GM19467 (cell line): ENCODE measurements at regions not wholly inside any gene's neighbourhood (a gene's known extent, or its start where the extent isn't known, plus 50 kb on each side); places are given as distances from the start of the nearest gene placed in this dataset.

ENCODE experiments used
- ATAC-seq: cut with Tn5 transposase; IDR thresholded peaks from one replicate; pipeline ENCODE4 v1.9.1; 2021; ENCODE audit warnings: mild to moderate bottlenecking, moderate library complexity; ENCODE audit not compliant: unreplicated experiment

- no peak for ATAC-seq
Measured at GRCh38 chr5:158485047-158485446, 614.7 kb downstream of the EBF1 start.

- no peak for ATAC-seq
Measured at GRCh38 chr5:158484150-158484549, 615.6 kb downstream of the EBF1 start.

- ATAC-seq, result no peak
Measured at GRCh38 chr5:158483281-158483860, 616.3 kb downstream of the EBF1 start.

GRCh38 chr5:158482125-158482524 is 617.6 kb downstream of the EBF1 start:
- no peak for ATAC-seq

GRCh38 chr5:158478139-158478538 is 619.2 kb upstream of the CLINT1 start:
- ATAC-seq, result no peak

- no peak for ATAC-seq
Measured at GRCh38 chr5:158477214-158477613, 618.3 kb upstream of the CLINT1 start.

- no peak for ATAC-seq
Measured at GRCh38 chr5:158473016-158473635, 614.2 kb upstream of the CLINT1 start.

GRCh38 chr5:158471535-158471924 is 612.6 kb upstream of the CLINT1 start:
- no peak for ATAC-seq

GRCh38 chr5:158470764-158471534 is 612.0 kb upstream of the CLINT1 start:
- no peak for ATAC-seq

- ATAC-seq, result no peak
Measured at GRCh38 chr5:158468444-158468843, 609.5 kb upstream of the CLINT1 start.

- no peak for ATAC-seq
Measured at GRCh38 chr5:158466191-158466590, 607.2 kb upstream of the CLINT1 start.

GRCh38 chr5:158465086-158465972 is 606.4 kb upstream of the CLINT1 start:
- ATAC-seq, result no peak

- no peak for ATAC-seq
Measured at GRCh38 chr5:158464383-158464782, 605.4 kb upstream of the CLINT1 start.

- no peak for ATAC-seq
Measured at GRCh38 chr5:158463938-158464337, 605.0 kb upstream of the CLINT1 start.

- no peak for ATAC-seq
Measured at GRCh38 chr5:158463188-158463587, 604.2 kb upstream of the CLINT1 start.

GRCh38 chr5:158462349-158463114 is 603.6 kb upstream of the CLINT1 start:
- ATAC-seq, result no peak

- ATAC-seq, result no peak
Measured at GRCh38 chr5:158461240-158461854, 602.4 kb upstream of the CLINT1 start.

GRCh38 chr5:158458086-158458485 is 599.1 kb upstream of the CLINT1 start:
- ATAC-seq, result no peak

- no peak for ATAC-seq
Measured at GRCh38 chr5:158456756-158457155, 597.8 kb upstream of the CLINT1 start.

- no peak for ATAC-seq
Measured at GRCh38 chr5:158456241-158456640, 597.3 kb upstream of the CLINT1 start.
